ENCODE measurements at regions not wholly inside any gene's neighbourhood (a gene's known extent, or its start where the extent isn't known, plus 50 kb on each side); places are given as distances from the start of the nearest gene placed in this dataset.

DNA sequence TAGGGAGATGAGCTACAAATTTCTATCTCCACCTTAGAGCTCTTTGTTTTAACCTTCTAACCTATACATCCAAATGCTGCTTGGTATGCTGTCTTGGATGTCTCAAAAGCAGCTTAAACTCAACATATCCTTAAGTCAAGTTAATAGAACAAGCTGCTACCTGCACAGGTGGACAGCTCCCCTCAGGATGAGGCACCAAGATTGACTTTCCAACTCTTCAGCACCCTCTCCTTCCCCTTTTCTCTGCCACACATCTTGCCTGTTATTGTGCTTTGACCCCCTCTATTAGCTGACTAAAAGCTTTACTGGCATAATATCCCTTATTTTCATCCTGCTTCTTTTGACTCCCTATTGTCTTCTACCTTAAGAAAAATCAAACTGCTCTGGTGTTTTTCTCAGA is 448.1 kb upstream of the MEX3C start:
- Histone ChIP-seq H3K4me3 (no peak overlapping the region), H3K9me3 (no peaks in the 10 kb centered on the region), H3K27me3 (no peaks in the 10 kb centered on the region), H3K36me3 (no peaks in the 10 kb centered on the region), H3K4me1 (no peaks in the 10 kb centered on the region), H3K27ac (no peak overlapping the region)
- TF ChIP-seq POLR2A (IDR thresholded peaks at IDR 0.05) = no peak
- TF ChIP-seq, protein P1, sequence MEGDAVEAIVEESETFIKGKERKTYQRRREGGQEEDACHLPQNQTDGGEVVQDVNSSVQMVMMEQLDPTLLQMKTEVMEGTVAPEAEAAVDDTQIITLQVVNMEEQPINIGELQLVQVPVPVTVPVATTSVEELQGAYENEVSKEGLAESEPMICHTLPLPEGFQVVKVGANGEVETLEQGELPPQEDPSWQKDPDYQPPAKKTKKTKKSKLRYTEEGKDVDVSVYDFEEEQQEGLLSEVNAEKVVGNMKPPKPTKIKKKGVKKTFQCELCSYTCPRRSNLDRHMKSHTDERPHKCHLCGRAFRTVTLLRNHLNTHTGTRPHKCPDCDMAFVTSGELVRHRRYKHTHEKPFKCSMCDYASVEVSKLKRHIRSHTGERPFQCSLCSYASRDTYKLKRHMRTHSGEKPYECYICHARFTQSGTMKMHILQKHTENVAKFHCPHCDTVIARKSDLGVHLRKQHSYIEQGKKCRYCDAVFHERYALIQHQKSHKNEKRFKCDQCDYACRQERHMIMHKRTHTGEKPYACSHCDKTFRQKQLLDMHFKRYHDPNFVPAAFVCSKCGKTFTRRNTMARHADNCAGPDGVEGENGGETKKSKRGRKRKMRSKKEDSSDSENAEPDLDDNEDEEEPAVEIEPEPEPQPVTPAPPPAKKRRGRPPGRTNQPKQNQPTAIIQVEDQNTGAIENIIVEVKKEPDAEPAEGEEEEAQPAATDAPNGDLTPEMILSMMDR (IDR thresholded peaks at IDR 0.05) = no peak
- DNase-seq = no peak

DNA sequence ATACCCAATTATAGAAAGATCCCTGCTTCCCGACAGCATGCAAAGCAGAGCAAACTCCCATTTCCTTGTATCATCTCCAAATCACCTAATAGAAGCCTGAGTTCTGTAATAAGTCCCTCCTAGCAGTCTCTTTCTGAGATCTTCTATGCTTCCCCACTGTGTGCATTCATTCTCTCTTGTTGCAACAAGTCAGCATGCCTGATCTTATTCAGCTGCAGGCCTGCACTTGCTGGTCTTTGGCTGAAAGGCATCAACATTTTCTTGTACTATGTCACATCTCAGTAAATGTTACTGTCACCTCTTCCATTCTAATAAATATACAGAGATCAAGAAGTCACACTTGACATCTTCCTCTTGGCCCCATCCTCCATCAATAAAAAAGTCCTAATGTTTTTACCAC is 449.9 kb upstream of the MEX3C start:
- H3K9me3 ChIP-seq = no peaks in the 10 kb centered on the region
- TF ChIP-seq POLR2A (IDR thresholded peaks at IDR 0.05) = no peak
- TF ChIP-seq, protein P1 (IDR thresholded peaks at IDR 0.05) = no peak
- H3K27me3 ChIP-seq = no peaks in the 10 kb centered on the region
- H3K36me3 ChIP-seq = no peaks in the 10 kb centered on the region
- H3K4me3 ChIP-seq = no peak overlapping the region
- DNase-seq = no peak
- no peak overlapping the region for H3K27ac ChIP-seq
- no peaks in the 10 kb centered on the region for H3K4me1 ChIP-seq

DNA sequence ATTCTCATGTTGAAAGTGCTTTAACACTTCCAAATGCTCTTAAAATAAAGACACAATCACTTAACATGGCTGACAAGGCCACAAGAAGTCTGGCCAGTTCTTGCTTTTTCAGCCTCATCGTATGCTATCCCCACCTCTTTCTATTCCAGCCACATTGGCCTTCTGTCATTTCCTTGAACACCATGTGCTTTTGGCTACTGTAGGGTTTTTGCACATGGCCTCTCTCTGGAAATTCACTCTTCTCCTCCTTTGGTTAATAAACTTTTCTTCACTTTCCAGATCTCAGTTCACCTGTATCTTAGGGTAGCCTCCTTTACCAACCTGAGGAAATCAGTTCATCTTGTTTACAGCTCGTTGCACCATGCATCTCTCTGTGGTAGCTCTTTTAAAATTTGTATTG is 450.5 kb upstream of the MEX3C start:
- TF ChIP-seq, protein P1 (IDR thresholded peaks at IDR 0.05) = no peak
- Histone ChIP-seq H3K4me3 (no peak overlapping the region), H3K4me1 (no peaks in the 10 kb centered on the region), H3K27ac (no peak overlapping the region), H3K27me3 (no peaks in the 10 kb centered on the region), H3K36me3 (no peaks in the 10 kb centered on the region), H3K9me3 (no peaks in the 10 kb centered on the region)
- DNase-seq = no peak

DNA sequence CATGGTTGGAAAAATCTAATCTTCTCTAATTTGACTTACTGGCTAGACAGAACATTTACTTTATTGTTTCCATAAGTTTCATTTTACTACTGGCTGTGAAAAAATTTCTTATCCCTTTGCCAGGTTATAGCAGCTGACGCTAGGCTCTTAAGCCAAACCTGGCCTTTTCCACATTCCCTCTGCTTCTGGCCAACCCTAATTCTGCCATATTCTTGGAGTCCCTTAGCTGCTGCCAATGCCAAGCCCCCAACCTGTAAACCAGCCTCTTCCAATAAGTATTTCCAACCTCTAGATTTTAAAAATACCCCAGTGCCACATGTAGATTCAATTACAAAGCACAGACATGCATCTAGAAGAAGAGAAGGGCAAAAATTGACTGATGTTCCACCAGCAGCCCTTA is 452.3 kb upstream of the MEX3C start:
- H3K36me3 ChIP-seq = no peaks in the 10 kb centered on the region
- no peaks in the 10 kb centered on the region for H3K9me3 ChIP-seq
- no peak overlapping the region for H3K27ac ChIP-seq
- no peaks in the 10 kb centered on the region for H3K27me3 ChIP-seq
- no peak for DNase-seq
- TF ChIP-seq POLR2A (IDR thresholded peaks at IDR 0.05) = no peak
- TF ChIP-seq, protein P1 (IDR thresholded peaks at IDR 0.05) = no peak
- no peak overlapping the region for H3K4me3 ChIP-seq
- H3K4me1 ChIP-seq = no peaks in the 10 kb centered on the region

DNA sequence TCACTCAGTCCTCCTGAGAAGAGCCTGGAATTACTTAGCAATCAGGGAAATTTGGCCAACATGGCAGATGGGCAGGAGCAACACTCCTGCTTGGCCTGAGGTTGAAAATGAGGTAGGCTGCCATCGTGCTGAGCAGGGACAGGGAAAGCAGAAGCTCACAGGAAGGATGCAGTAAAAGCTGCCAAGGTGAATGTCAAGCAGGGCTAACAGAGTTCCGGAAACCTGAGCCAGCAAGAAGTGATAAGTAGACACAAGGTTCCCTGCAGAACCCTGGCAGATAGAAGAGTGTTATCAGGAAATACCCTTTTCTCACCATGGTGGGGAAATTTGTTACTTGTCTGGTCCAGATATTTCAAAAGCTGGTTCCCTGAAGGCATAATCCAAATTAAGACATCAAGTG is 454.3 kb upstream of the MEX3C start:
- Histone ChIP-seq H3K4me3 (no peak overlapping the region), H3K4me1 (no peaks in the 10 kb centered on the region), H3K9me3 (no peaks in the 10 kb centered on the region), H3K27ac (no peak overlapping the region), H3K36me3 (no peaks in the 10 kb centered on the region), H3K27me3 (no peaks in the 10 kb centered on the region)
- no peak for DNase-seq
- TF ChIP-seq, protein P1 (IDR thresholded peaks at IDR 0.05) = no peak
- TF ChIP-seq POLR2A (IDR thresholded peaks at IDR 0.05) = no peak

DNA sequence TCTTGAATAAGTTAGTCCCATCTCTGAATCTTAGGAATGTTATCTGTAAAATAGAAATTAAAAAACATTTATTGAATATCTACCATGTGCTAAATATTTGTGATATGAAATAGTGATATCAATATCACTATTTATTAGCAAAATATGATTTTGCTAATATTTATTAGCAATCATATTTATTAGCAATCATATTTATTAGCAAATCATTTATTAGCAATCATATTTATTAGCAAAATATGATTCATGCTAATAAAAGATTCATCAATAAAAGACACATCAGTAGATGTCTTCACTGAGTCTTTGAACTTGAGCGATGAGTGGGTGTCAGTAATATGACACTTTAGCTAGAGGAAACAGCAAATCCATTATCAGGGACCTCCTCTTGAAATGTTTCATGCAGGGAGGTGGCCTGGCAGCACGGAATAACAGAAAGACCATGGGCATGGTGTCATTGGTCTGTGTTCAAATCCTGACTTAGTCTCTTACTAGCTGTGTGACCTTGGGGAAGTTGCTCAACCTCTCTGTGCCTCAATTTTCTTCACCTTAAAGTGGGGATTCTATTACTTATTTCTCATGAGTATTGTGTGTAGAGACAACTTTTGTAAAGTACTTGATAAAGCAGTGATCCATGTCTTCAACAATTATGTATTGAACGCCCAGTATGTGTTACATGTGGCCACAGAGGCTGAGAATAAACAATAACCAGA is 456.2 kb upstream of the MEX3C start:
- Histone ChIP-seq H3K27ac (no peak overlapping the region), H3K4me1 (no peaks in the 10 kb centered on the region), H3K27me3 (no peaks in the 10 kb centered on the region), H3K4me3 (no peak overlapping the region), H3K36me3 (no peaks in the 10 kb centered on the region), H3K9me3 (no peaks in the 10 kb centered on the region)
- no peak for DNase-seq
- TF ChIP-seq POLR2A (IDR thresholded peaks at IDR 0.05) = no peak
- TF ChIP-seq, protein P1 (IDR thresholded peaks at IDR 0.05) = no peak
